ENCODE measurements at regions not wholly inside any gene's neighbourhood (a gene's known extent, or its start where the extent isn't known, plus 50 kb on each side); places are given as distances from the start of the nearest gene placed in this dataset.

- no peak for TF ChIP-seq CTCF (conservative IDR thresholded peaks at IDR 0.05)
- Mint-ChIP-seq H3K4me1 (peaks cover 4% of the 10 kb centered on the region), H3K27ac (ENCODE audit: unreplicated experiment) (no peak overlapping the region), H3K9me3 (no peaks in the 10 kb centered on the region), H3K27me3 (ENCODE audit: low read depth) (peaks cover 2% of the 10 kb centered on the region), H3K4me3 (no peak overlapping the region), H3K36me3 (ENCODE audit: low read depth) (no peaks in the 10 kb centered on the region)
- no peak for DNase-seq (ENCODE audit: low read depth, low spot score)
Observed at GRCh38 chr2:2560374-2561015, 229.4 kb upstream of the MYT1L start.

GRCh38 chr2:2558476-2558875 is 227.4 kb upstream of the MYT1L start:
- Mint-ChIP-seq H3K4me1 (no peaks in the 10 kb centered on the region), H3K36me3 (ENCODE audit: low read depth) (no peaks in the 10 kb centered on the region), H3K27ac (ENCODE audit: unreplicated experiment) (no peak overlapping the region), H3K4me3 (no peak overlapping the region), H3K27me3 (ENCODE audit: low read depth) (peaks cover 2% of the 10 kb centered on the region), H3K9me3 (no peaks in the 10 kb centered on the region)
- no peak for DNase-seq (ENCODE audit: low read depth, low spot score)
- no peak for TF ChIP-seq CTCF (conservative IDR thresholded peaks at IDR 0.05)

GRCh38 chr2:2557475-2557874 is 226.4 kb upstream of the MYT1L start:
- Mint-ChIP-seq H3K4me3 (no peak overlapping the region), H3K27ac (ENCODE audit: unreplicated experiment) (no peak overlapping the region), H3K36me3 (ENCODE audit: low read depth) (peaks cover 3% of the 10 kb centered on the region), H3K9me3 (no peaks in the 10 kb centered on the region), H3K4me1 (no peaks in the 10 kb centered on the region), H3K27me3 (ENCODE audit: low read depth) (peaks cover 2% of the 10 kb centered on the region)
- TF ChIP-seq CTCF (conservative IDR thresholded peaks at IDR 0.05) = no peak
- DNase-seq (ENCODE audit: low read depth, low spot score) = no peak

- H3K4me1 Mint-ChIP-seq = no peaks in the 10 kb centered on the region
- no peak for DNase-seq (ENCODE audit: low read depth, low spot score)
- no peak overlapping the region for H3K4me3 Mint-ChIP-seq
- H3K27ac Mint-ChIP-seq (ENCODE audit: unreplicated experiment) = no peak overlapping the region
- H3K27me3 Mint-ChIP-seq (ENCODE audit: low read depth) = no peaks in the 10 kb centered on the region
- no peak for TF ChIP-seq CTCF (conservative IDR thresholded peaks at IDR 0.05)
- H3K9me3 Mint-ChIP-seq = no peaks in the 10 kb centered on the region
- peaks cover 3% of the 10 kb centered on the region for H3K36me3 Mint-ChIP-seq (ENCODE audit: low read depth)
Observed at GRCh38 chr2:2550856-2551255, 219.8 kb upstream of the MYT1L start.

- DNase-seq (ENCODE audit: low read depth, low spot score) = no peak
- TF ChIP-seq CTCF (conservative IDR thresholded peaks at IDR 0.05) = no peak
- no peak overlapping the region for H3K4me3 Mint-ChIP-seq
- H3K27ac Mint-ChIP-seq (ENCODE audit: unreplicated experiment) = no peak overlapping the region
- H3K36me3 Mint-ChIP-seq (ENCODE audit: low read depth) = no peaks in the 10 kb centered on the region
- peaks cover 14% of the 10 kb centered on the region for H3K4me1 Mint-ChIP-seq
- no peaks in the 10 kb centered on the region for H3K9me3 Mint-ChIP-seq
- no peaks in the 10 kb centered on the region for H3K27me3 Mint-ChIP-seq (ENCODE audit: low read depth)
Observed at GRCh38 chr2:2547911-2548310, 216.8 kb upstream of the MYT1L start.
